GM18505 (cell line): ENCODE measurements at regions not wholly inside any gene's neighbourhood (a gene's known extent, or its start where the extent isn't known, plus 50 kb on each side); places are given as distances from the start of the nearest gene placed in this dataset.

ENCODE experiments used
- ATAC-seq: cut with Tn5 transposase; IDR thresholded peaks from one replicate; pipeline ENCODE4 v1.9.1; 2021; ENCODE audit not compliant: unreplicated experiment
- POLR2A ChIP-seq: IDR thresholded peaks from 4 replicates; pipeline ENCODE4 v1.6.1; 2011; ENCODE audit warnings: borderline replicate concordance; ENCODE audit not compliant: insufficient read depth, insufficient read length; ENCODE audit errors: extremely low read depth

GRCh38 chr7:10797157-10797556, 176.5 kb upstream of the PHF14 start:
- no peak for TF ChIP-seq POLR2A
- ATAC-seq = no peak

DNA sequence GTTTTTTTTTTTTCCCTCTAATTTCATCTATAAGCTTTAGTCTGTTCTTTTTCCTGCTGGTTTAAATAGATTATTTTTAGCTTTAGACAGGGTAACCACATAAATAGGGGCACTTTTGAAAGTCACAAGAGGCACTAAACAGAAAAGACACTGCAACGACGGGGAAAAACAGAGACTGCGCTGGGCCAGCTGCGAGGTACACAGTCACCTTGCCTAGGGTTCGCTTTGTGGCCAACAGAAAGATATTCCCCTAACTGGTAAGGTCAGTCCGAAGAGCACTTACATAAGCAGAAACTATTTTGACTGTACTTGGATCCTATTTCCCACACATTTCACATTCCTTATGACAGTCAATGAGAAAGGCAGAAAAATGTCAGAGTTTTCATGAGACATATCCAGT, 175.6 kb upstream of the PHF14 start:
- ATAC-seq = no peak
- TF ChIP-seq POLR2A = no peak

DNA sequence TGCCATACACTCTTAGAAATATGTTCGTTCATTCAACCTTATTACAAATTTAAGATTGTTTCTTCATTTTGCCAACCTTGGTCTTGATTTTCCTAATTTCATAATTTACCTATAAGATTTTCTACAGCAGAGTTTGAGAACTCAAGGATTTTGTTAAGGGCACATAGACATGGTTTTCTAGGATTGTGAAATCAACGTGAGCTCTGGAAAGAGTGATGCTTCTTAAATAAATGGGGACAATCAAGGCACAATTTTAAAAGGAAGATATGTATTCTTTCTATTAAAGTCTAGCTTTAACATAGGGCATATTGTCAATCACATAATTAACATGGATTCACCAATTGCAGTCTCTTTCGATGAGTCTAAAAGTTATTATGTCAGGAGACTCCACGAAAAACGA, 174.2 kb upstream of the PHF14 start:
- ATAC-seq = no peak
- no peak for TF ChIP-seq POLR2A

DNA sequence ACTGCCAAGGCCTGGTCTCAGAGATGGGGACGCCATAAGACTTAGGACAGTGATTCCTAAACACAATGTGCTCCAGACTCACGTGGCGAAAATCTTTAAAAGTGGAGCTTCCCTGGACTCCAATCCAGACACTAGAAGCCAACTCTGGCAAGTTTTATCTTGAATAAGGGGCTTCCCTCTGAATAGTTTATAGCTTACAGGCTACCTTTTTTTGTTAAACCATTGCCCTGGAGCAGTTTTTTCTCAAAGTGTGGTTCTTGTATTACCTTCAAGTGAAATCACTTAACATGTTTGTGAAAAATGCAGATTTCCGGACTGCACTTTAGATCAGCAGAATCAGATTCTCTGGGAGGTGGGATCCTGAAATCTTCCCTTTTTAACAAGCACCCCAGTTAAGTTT, 171.7 kb upstream of the PHF14 start:
- TF ChIP-seq POLR2A = no peak
- no peak for ATAC-seq

DNA sequence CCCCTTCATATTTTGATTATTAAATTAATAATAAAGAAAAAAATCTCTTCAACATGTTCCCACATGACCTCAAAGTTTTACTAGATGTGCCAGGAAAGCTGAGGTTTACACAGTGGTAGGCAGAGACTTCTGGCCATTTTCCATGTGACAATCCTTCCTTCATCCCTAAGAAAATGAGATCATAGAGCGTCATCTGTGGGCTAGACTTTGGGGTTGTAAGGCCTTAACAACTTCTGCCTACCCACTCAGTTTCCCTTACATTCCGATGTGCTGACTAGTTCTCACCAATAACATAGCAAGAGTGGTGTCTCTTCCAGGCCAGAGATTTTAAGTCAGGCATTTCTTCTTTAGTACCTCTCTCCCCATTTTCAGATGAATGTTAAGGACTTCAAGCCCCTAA, 171.1 kb upstream of the PHF14 start:
- no peak for ATAC-seq
- no peak for TF ChIP-seq POLR2A

- TF ChIP-seq POLR2A = no peak
These were observed 170.0 kb upstream of the PHF14 start for GRCh38 chr7:10803720-10804119.

GRCh38 chr7:10804770-10805169, 168.9 kb upstream of the PHF14 start:
- no peak for ATAC-seq
- TF ChIP-seq POLR2A = no peak

More at GRCh38 chr7:10803720-10804119, 170.0 kb upstream of the PHF14 start:
- ATAC-seq = no peak

DNA sequence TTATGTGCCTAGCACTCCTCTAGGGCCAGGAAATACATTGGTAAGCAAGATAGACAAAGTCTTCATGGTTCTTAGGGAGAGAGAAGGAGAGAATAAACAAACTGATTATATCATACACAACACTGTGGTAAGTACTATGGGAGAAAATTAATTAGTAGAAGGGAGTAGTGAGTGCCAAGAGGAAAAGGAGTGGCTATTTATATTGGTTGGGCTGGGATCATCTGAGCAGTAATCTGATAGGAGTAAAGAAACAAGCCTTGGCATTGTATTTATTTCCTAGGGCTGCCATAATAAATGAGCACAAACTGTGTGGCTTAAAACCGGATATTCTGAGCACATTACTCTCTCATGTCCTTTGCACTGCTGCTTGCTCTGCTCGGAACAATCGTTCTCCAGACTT, 158.1 kb upstream of the PHF14 start:
- no peak for TF ChIP-seq POLR2A
- ATAC-seq = no peak

DNA sequence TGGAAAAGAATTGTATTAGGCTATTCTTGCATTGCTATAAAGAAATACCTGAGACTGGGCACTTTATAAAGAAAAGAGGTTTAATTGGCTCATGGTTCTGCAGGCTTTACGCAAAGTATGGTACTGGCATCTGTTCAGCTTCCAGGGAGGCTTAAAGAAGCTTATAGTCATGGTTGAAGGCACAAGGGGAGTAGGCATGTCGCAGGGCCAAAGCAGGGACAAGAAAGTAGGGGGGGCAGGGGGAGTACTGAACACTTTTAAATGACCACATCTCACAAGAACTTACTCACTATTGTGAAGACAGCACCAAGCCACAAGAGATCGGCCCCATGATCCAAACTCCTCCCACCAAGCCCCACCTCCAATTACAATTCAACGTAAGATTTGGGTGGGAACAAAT, 152.5 kb upstream of the PHF14 start:
- ATAC-seq = no peak
- TF ChIP-seq POLR2A = no peak

DNA sequence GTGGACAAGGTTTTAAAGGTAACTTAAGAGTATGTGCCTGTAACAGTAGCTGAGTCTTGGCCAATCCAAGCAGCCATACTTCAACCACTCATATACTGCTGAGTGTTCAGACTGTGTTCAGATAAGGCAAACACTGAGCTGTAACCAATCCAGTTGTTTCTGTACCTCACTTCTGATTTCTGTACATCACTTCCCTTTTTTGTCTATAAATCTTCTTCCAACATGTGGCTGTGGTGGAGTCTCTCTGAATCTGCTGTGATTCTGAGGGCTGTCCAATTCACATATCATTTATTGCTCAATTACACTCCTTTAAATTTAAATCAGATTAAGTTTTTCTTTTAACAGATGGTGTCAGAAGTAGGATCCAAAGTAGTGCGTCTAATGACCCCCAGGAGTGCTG, 149.5 kb upstream of the PHF14 start:
- TF ChIP-seq POLR2A = no peak
- no peak for ATAC-seq

- no peak for TF ChIP-seq POLR2A
- no peak for ATAC-seq
These were observed 135.4 kb upstream of the PHF14 start for GRCh38 chr7:10838228-10838627.

GRCh38 chr7:10845225-10845624, 128.4 kb upstream of the PHF14 start:
- no peak for TF ChIP-seq POLR2A
- no peak for ATAC-seq

DNA sequence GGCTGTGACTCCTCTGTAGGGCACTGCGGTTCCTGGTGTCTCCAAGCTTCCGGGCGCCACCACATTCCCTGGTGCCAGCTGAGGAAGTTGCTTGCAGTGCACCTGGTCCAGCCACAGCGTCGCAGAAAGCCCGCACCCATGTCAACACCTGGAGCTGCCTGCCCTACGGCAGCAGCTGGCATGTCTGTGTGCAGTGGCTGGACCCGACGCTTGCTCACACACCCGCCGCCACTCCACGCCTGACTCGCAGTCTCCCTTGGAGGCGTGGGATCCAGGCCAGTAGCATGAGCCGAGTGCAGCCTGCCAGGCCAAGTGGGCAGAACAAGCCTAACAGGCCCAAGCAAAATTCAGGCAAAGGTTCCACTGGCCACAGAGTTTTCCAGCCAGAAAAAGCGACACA, 118.1 kb upstream of the PHF14 start:
- no peak for ATAC-seq
- no peak for TF ChIP-seq POLR2A

- no peak for TF ChIP-seq POLR2A
- ATAC-seq = no peak
These were observed 113.2 kb upstream of the PHF14 start for GRCh38 chr7:10860516-10860915.

GRCh38 chr7:10863476-10863875, 110.2 kb upstream of the PHF14 start:
- TF ChIP-seq POLR2A = no peak
- ATAC-seq = no peak

DNA sequence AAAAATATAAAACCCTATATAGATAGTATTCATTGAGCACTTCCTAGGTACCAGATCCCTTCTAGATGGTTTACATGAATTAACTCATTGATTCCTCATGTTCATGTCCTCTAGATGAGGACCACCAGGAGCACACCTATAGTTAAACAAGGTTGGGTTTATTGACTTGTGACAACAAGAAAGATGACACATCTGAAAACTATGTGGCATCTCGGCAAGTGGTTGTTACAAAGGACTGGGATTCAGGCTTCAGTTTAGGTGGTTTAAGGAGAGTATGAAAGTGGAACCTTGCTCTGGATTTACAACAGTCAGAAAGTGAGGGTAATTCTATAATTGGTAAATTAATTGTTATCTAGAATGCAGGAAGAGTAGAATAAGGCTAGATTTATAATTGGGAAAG, 99.0 kb upstream of the PHF14 start:
- no peak for ATAC-seq
- no peak for TF ChIP-seq POLR2A

DNA sequence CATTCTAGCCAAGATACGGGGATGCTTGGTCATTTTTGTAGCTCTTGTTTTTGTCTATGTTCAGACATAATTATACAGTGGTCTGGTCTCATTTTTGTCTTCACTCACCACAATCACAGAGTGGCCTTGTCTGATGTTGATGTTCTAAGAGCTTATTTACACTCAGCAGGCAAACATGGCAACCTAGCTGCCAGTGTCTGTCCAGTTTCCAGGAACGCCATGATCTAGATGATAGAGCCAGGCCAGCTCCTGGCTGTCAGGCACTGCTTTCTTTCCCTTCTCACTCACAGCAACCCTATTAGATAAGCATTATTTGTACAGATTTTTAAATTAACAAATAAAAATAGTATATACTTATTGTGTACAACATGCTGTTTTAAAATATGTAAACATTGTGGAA, 98.6 kb upstream of the PHF14 start:
- ATAC-seq = no peak
- no peak for TF ChIP-seq POLR2A

DNA sequence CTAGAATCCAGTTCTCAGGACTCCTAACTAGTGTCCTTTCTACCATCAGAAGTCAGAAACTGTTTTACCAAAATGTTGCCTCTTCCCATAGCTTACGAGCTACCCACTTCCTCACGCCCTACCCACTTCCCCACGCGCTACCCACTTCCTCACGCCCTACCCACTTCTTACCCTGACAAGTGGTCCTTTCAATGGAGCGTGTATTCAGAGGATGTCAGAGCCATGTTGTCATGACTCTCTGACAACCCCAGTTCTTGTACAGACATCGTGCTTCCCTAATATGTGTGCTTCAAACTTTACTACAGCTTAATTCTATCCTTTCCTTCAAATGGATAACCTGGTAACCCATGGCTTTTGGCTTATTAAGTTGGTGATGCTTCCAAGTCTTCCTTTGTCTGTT, 84.8 kb upstream of the PHF14 start:
- peak; percentile 25 for ATAC-seq
- TF ChIP-seq POLR2A = no peak
